ENCODE measurements at regions not wholly inside any gene's neighbourhood (a gene's known extent, or its start where the extent isn't known, plus 50 kb on each side); places are given as distances from the start of the nearest gene placed in this dataset.

GRCh38 chr3:87563712-87564111, 287.3 kb upstream of the POU1F1 start:
- H3T11ph ChIP-seq (ENCODE audit: low read length) = no peak overlapping the region
- Mint-ChIP-seq H3K4me1 (no peaks in the 10 kb centered on the region), H3K27ac (no peak overlapping the region), H3K4me3 (no peak overlapping the region), H3K36me3 (ENCODE audit: insufficient read depth in 1 of 3, low read depth in 3 of 3) (no peaks in the 10 kb centered on the region), H3K9me3 (no peaks in the 10 kb centered on the region), H3K27me3 (ENCODE audit: low read depth) (no peaks in the 10 kb centered on the region)
- H4K5ac ChIP-seq (ENCODE audit: insufficient read length, low read depth, low read length) = no peak overlapping the region
- no peaks in the 10 kb centered on the region for H4K20me1 ChIP-seq (ENCODE audit: control insufficient read depth, insufficient read depth, insufficient read length)
- H2BK12ac ChIP-seq (ENCODE audit: insufficient read length, low read depth, low read length) = no peak overlapping the region
- no peak overlapping the region for H2BK20ac ChIP-seq (ENCODE audit: low read depth, low read length, poor library complexity, severe bottlenecking)
- no peak overlapping the region for H4K91ac ChIP-seq (ENCODE audit: insufficient read length, low read depth, low read length)
- H3K79me1 ChIP-seq (ENCODE audit: insufficient read depth, low read depth, low read length, poor library complexity, severe bottlenecking) = no peaks in the 10 kb centered on the region
- H3K14ac ChIP-seq (ENCODE audit: insufficient read depth, low read length) = no peak overlapping the region
- H3K4me2 ChIP-seq (ENCODE audit: insufficient read depth, insufficient read length, low read length) = no peak overlapping the region
- no peak overlapping the region for H2BK5ac ChIP-seq (ENCODE audit: insufficient read length, low read length)
- H3K23me2 ChIP-seq (ENCODE audit: insufficient read length, low read depth, low read length, poor library complexity, severe bottlenecking) = no peaks in the 10 kb centered on the region
- TF ChIP-seq CTCF (conservative IDR thresholded peaks at IDR 0.05) = no peak
- H2BK120ac ChIP-seq (ENCODE audit: low read depth, low read length, poor library complexity, severe bottlenecking) = no peak overlapping the region
- no peaks in the 10 kb centered on the region for H3K27me3 ChIP-seq (ENCODE audit: insufficient read depth, low read length)
- no peak overlapping the region for H2AK5ac ChIP-seq (ENCODE audit: insufficient read length, low read length)
- no peaks in the 10 kb centered on the region for H3K4me1 ChIP-seq (ENCODE audit: insufficient read depth, low read length)
- H2AFZ ChIP-seq (ENCODE audit: low read length) = no peak overlapping the region
- WGBS (ENCODE audit: extremely low coverage, insufficient read length, low lambda C conversion rate) = no CpG with 5 or more reads among the region's 4 CpGs
- H3K79me2 ChIP-seq (ENCODE audit: insufficient read depth, low read length) = no peaks in the 10 kb centered on the region
- no peaks in the 10 kb centered on the region for H3K9me3 ChIP-seq (ENCODE audit: control insufficient read depth, low read depth, low read length)
- H3K27ac ChIP-seq (ENCODE audit: insufficient read length, low read depth, low read length) = no peak overlapping the region
- H3K23ac ChIP-seq (ENCODE audit: insufficient read length, low read depth, low read length) = no peak overlapping the region
- no peak overlapping the region for H2BK15ac ChIP-seq (ENCODE audit: low read depth, low read length)
- DNase-seq = no peak
- no peak overlapping the region for H3K4ac ChIP-seq (ENCODE audit: low read depth, low read length)
- H4K8ac ChIP-seq (replicated peaks; ENCODE audit: insufficient read length, low read depth, low read length) = no peak overlapping the region
- H3K9ac ChIP-seq (ENCODE audit: extremely low read depth, insufficient read length, low read length) = no peak overlapping the region
- H3K56ac ChIP-seq (ENCODE audit: insufficient read length, low read depth, low read length) = no peak overlapping the region
- H3K18ac ChIP-seq (ENCODE audit: insufficient read length, low read depth, low read length) = no peak overlapping the region

Data from H9 (cell line).